Neuronal stem cell (in vitro differentiated cells): ENCODE measurements at regions not wholly inside any gene's neighbourhood (a gene's known extent, or its start where the extent isn't known, plus 50 kb on each side); places are given as distances from the start of the nearest gene placed in this dataset.
"Not testable (repeated sequence)": the region's sequence is repeated elsewhere in the genome, so short reads cannot be mapped to it uniquely, and the experiment has no call there.

Source experiments
- DNase-seq: peaks from one replicate; pipeline ENCODE4 v3.0.0-alpha.2; 2013; ENCODE audit warnings: low spot score
- H2AFZ ChIP-seq: one replicate; pipeline ENCODE4 v1.6.1; 2013; ENCODE audit warnings: mild to moderate bottlenecking, low read length, inconsistent platforms
- H2AK5ac ChIP-seq: 2 replicates; pipeline ENCODE4 v1.6.1; 2013; ENCODE audit warnings: low read depth, mild to moderate bottlenecking, inconsistent platforms, low read length, moderate library complexity, mixed read lengths
- H2BK120ac ChIP-seq: 2 replicates; pipeline ENCODE4 v1.6.1; 2013; ENCODE audit warnings: low read depth, mild to moderate bottlenecking, inconsistent platforms, low read length, moderate library complexity, mixed read lengths
- H2BK12ac ChIP-seq: one replicate; pipeline ENCODE4 v1.6.1; 2013; ENCODE audit warnings: low read length, inconsistent platforms
- H2BK15ac ChIP-seq: 2 replicates; pipeline ENCODE4 v1.6.1; 2013; ENCODE audit warnings: mild to moderate bottlenecking, low read length, inconsistent platforms, mixed read lengths
- H2BK5ac ChIP-seq: one replicate; pipeline ENCODE4 v1.6.1; 2013; ENCODE audit warnings: inconsistent platforms, mild to moderate bottlenecking, low read length, moderate library complexity
- H3K14ac ChIP-seq: one replicate; pipeline ENCODE4 v1.6.1; 2013; ENCODE audit warnings: low read length, inconsistent platforms
- H3K18ac ChIP-seq: 2 replicates; pipeline ENCODE4 v1.6.1; 2013; ENCODE audit warnings: low read length, inconsistent platforms
- H3K23ac ChIP-seq: 2 replicates; pipeline ENCODE4 v1.6.1; 2013; ENCODE audit warnings: low read depth, mild to moderate bottlenecking, mixed read lengths, low read length, inconsistent platforms; ENCODE audit not compliant: poor library complexity
- H3K27ac ChIP-seq: replicated peaks from 3 replicates; pipeline ENCODE4 v1.5.1; 2013; ENCODE audit warnings: low read length, inconsistent platforms
- H3K27me3 ChIP-seq, 3 experiments: 2 replicates each; pipeline ENCODE4 v1.6.1; 2013; ENCODE audit warnings: low read length in 3 of 3, mild to moderate bottlenecking in 2 of 3, inconsistent platforms in 1 of 3, low read depth in 1 of 3, mixed read lengths in 1 of 3, moderate library complexity in 1 of 3; ENCODE audit not compliant: control insufficient read depth in 3 of 3, insufficient read depth in 3 of 3
- H3K36me3 ChIP-seq, 2 donors: replicated peaks in 1 of 2; 2 replicates each; pipeline ENCODE4 v1.6.1; 2013; ENCODE audit warnings: low read length in 2 of 2; ENCODE audit not compliant: control insufficient read depth in 2 of 2, insufficient read depth in 2 of 2
- H3K4ac ChIP-seq: 2 replicates; pipeline ENCODE4 v1.6.1; 2013; ENCODE audit warnings: inconsistent platforms, mild to moderate bottlenecking, low read length, moderate library complexity
- H3K4me1 ChIP-seq, 2 donors: 1 replicate in 1 of 2; 2 replicates in 1 of 2; pipeline ENCODE4 v1.6.1; 2013; ENCODE audit warnings: low read length in 2 of 2, low read depth in 1 of 2; ENCODE audit not compliant: control insufficient read depth in 2 of 2, insufficient read depth in 1 of 2
- H3K4me2 ChIP-seq: one replicate; pipeline ENCODE4 v1.6.1; 2013; ENCODE audit warnings: mild to moderate bottlenecking, low read length, inconsistent platforms; ENCODE audit not compliant: insufficient read depth, poor library complexity, severe bottlenecking
- H3K4me3 ChIP-seq, 2 donors: 2 replicates each; pipeline ENCODE4 v1.5.1; 2013; ENCODE audit warnings: low read length in 2 of 2, mild to moderate bottlenecking in 2 of 2, inconsistent platforms in 1 of 2, moderate library complexity in 1 of 2
- H3K79me1 ChIP-seq: one replicate; pipeline ENCODE4 v1.6.1; 2013; ENCODE audit warnings: low read depth, mild to moderate bottlenecking, inconsistent platforms, low read length, moderate library complexity
- H3K9ac ChIP-seq: one replicate; pipeline ENCODE4 v1.6.1; 2013; ENCODE audit warnings: mild to moderate bottlenecking, low read depth, low read length, inconsistent platforms; ENCODE audit not compliant: poor library complexity
- H3K9me3 ChIP-seq, 2 donors: replicated peaks in 1 of 2; 2 replicates each; pipeline versions ENCODE3 to v1.6.1; 2013; ENCODE audit warnings: low read length in 2 of 2, mild to moderate bottlenecking in 2 of 2, inconsistent platforms in 1 of 2, low read depth in 1 of 2, mixed read lengths in 1 of 2, moderate library complexity in 1 of 2; ENCODE audit not compliant: control insufficient read depth in 2 of 2, insufficient read depth in 1 of 2
- H4K8ac ChIP-seq: one replicate; pipeline ENCODE4 v1.6.1; 2013; ENCODE audit warnings: low read depth, mild to moderate bottlenecking, inconsistent platforms, low read length, moderate library complexity
- H4K91ac ChIP-seq: one replicate; pipeline ENCODE4 v1.6.1; 2013; ENCODE audit warnings: low read length, low read depth, mild to moderate bottlenecking, inconsistent platforms; ENCODE audit not compliant: poor library complexity
- WGBS, 2 donors: extraction: QIAGEN DNeasy Blood & Tissue Kit; methylation state at CpG; one replicate each; pipeline ENCODE4 v1.1.7; 2013; ENCODE audit warnings: missing lambda C conversion rate in 2 of 2, mixed read lengths in 1 of 2; ENCODE audit not compliant: insufficient read length in 2 of 2, insufficient replicate concordance in 1 of 2; ENCODE audit errors: extremely low coverage in 2 of 2; 5-methylcytosine and 5-hydroxymethylcytosine counted together

DNA sequence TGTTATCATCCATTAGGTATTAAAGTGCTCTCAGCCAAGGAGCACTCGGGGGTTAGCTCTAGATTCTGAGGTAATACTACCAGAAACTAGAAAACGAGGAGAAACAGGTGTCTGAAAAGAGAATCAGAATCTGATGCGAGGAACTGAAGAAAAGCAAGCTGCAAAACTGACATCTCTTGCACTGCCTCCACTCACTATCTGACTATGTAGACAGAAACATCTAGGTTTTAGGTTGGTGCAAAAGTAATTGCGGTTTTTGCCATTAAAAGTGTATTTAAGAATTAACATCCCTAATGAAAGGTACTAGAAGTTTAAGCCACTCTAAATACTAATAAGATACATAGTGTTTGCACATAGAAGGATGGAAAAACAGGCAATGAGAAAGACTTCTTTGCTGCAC lies 334.4 kb downstream of the GOLGA6L6 start:
- not testable (repeated sequence) for H3K14ac ChIP-seq, H3K27me3 ChIP-seq, H3K4me3 ChIP-seq, DNase-seq, H3K36me3 ChIP-seq, H2AK5ac ChIP-seq, H4K8ac ChIP-seq, H3K79me1 ChIP-seq, H3K9ac ChIP-seq, H2BK12ac ChIP-seq, H3K4ac ChIP-seq, H3K4me1 ChIP-seq, H2BK120ac ChIP-seq, H3K23ac ChIP-seq, H2BK5ac ChIP-seq, H2BK15ac ChIP-seq, H4K91ac ChIP-seq, H3K18ac ChIP-seq, H3K27ac ChIP-seq, H2AFZ ChIP-seq, H3K9me3 ChIP-seq, H3K4me2 ChIP-seq
- no CpG with 5 or more reads among the region's 4 CpGs for WGBS, 2 donors

DNA sequence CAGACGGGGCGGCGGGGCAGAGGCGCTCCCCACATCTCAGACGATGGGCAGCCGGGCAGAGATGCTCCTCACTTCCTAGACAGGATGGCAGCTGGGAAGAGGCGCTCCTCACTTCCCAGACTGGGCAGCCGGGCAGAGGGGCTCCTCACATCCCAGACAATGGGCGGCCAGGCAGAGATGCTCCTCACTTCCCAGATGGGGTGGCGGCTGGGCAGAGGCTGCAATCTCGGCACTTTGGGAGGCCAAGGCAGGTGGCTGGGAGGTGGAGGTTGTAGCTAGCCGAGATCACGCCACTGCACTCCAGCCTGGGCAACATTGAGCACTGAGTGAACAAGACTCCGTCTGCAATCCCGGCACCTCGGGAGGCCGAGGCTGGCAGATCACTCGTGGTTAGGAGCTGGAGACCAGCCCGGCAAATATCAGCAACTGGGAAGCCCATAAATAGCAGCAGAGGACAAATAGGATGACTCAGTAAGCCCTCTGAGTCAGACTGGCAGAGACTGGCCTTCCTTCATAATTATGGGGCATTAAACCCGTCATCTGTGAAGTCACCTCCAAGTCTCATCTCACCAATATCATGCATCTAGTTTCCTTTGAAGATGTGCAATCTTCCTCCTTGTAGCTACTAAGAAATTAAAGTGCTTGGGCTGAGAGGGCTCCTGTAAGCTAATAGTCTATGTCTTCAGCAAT lies 337.3 kb downstream of the GOLGA6L6 start:
- H2BK5ac ChIP-seq, H3K27me3 ChIP-seq, H2AK5ac ChIP-seq, H3K4me3 ChIP-seq, H3K9me3 ChIP-seq, H2BK15ac ChIP-seq, H3K9ac ChIP-seq, H3K4ac ChIP-seq, H2BK12ac ChIP-seq, H3K36me3 ChIP-seq, H3K79me1 ChIP-seq, H3K27ac ChIP-seq, H3K18ac ChIP-seq, H3K4me1 ChIP-seq, H4K91ac ChIP-seq, H3K4me2 ChIP-seq, H3K14ac ChIP-seq, H3K23ac ChIP-seq, H2AFZ ChIP-seq, H2BK120ac ChIP-seq, DNase-seq, H4K8ac ChIP-seq: not testable (repeated sequence)
- WGBS, 2 donors, result no CpG with 5 or more reads among the region's 20 CpGs

DNA sequence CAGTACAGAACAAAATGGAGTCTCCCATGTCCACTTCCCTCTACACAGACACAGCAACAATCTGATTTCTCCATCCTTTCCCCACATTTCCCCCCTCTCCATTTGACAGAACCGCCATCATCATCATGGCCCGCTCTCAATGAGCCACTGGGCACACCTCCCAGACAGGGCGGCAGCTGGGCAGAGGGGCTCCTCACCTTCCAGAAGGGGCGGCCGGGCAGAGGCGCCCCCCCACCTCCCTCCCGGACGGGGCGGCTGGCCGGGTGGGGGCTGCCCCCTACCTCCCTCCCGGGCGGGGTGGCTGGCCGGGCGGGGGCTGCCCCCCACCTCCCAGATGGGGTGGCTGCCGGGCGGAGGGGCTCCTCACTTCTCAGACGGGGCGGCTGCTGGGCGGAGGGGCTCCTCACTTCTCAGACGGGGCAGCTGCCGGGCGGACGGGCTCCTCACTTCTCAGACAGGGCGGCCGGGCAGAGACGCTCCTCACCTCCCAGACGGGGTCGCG lies 337.9 kb downstream of the GOLGA6L6 start:
- H3K23ac ChIP-seq, H4K8ac ChIP-seq: not testable (repeated sequence)
- no CpG with 5 or more reads among the region's 29 CpGs for WGBS, 2 donors

DNA sequence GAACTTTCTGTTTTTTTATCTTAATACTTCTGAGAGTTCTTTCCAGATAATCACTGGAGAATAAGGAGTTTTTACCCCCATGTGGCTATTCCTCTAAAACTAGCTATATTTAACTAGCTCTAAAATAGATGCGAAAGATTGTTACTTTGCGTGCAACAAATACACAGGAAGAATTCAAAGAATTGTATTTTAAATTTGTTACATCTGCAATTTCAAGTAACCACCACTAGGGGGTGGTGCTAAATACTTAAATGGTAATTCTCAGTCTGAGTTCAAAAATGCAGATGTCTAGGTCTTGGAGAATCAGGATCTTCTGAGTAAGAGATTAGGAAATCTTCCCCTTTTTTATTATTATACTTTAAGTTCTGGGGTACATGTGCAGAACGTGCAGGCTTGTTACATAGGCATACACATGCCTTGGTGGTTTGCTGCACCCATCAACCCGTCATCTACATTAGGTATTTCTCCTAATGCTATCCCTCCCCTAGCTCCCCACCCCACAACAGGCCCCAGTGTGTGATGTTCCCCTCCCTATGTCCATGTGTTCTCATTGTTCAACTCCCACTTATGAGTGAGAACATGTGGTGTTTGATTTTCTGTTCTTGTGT lies 346.9 kb downstream of the GOLGA6L6 start:
- H3K4me2 ChIP-seq, H3K27me3 ChIP-seq, H3K9me3 ChIP-seq, H3K4me1 ChIP-seq, H3K27ac ChIP-seq, H3K36me3 ChIP-seq, H2BK5ac ChIP-seq, H2BK15ac ChIP-seq, H2BK120ac ChIP-seq, H4K8ac ChIP-seq, H3K18ac ChIP-seq, DNase-seq, H2BK12ac ChIP-seq, H3K4ac ChIP-seq, H3K79me1 ChIP-seq, H4K91ac ChIP-seq, H3K23ac ChIP-seq, H2AK5ac ChIP-seq, H3K4me3 ChIP-seq, H2AFZ ChIP-seq, H3K14ac ChIP-seq, H3K9ac ChIP-seq: not testable (repeated sequence)
- WGBS, 2 donors, result no CpG with 5 or more reads among the region's 4 CpGs

More for the DNA sequence above, 337.9 kb downstream of the GOLGA6L6 start:
- not testable (repeated sequence) for H2AFZ ChIP-seq, H2BK15ac ChIP-seq, H3K4ac ChIP-seq, H3K79me1 ChIP-seq, H2AK5ac ChIP-seq, H4K91ac ChIP-seq, H3K9me3 ChIP-seq, H3K9ac ChIP-seq, H2BK5ac ChIP-seq, H3K36me3 ChIP-seq, H3K4me3 ChIP-seq, H3K18ac ChIP-seq, H2BK12ac ChIP-seq, H3K4me2 ChIP-seq, H3K27ac ChIP-seq, H3K14ac ChIP-seq, DNase-seq, H3K27me3 ChIP-seq, H2BK120ac ChIP-seq, H3K4me1 ChIP-seq
